GM21717 (cell line): ENCODE measurements at regions not wholly inside any gene's neighbourhood (a gene's known extent, or its start where the extent isn't known, plus 50 kb on each side); places are given as distances from the start of the nearest gene placed in this dataset.
A peak's percentile ranks its signal among the peaks of the same experiment; 100 is the strongest.
"Not testable (repeated sequence)": the region's sequence is repeated elsewhere in the genome, so short reads cannot be mapped to it uniquely, and the experiment has no call there.

Experiments
- ATAC-seq: cut with Tn5 transposase; IDR thresholded peaks from one replicate; pipeline ENCODE4 v1.9.1; 2021; ENCODE audit warnings: mild to moderate bottlenecking, moderate library complexity; ENCODE audit not compliant: unreplicated experiment

GRCh38 chr6:104676679-104677078 lies 183.0 kb downstream of the HACE1 start:
- not testable (repeated sequence) for ATAC-seq

GRCh38 chr6:104675161-104675560 lies 184.6 kb downstream of the HACE1 start:
- ATAC-seq, result not testable (repeated sequence)

- ATAC-seq, result not testable (repeated sequence)
Measured at GRCh38 chr6:104673078-104673477, 186.6 kb downstream of the HACE1 start.

- ATAC-seq, result not testable (repeated sequence)
Measured at GRCh38 chr6:104671591-104671891, 188.2 kb downstream of the HACE1 start.

- not testable (repeated sequence) for ATAC-seq
Measured at GRCh38 chr6:104670834-104671590, 188.7 kb downstream of the HACE1 start.

- no peak for ATAC-seq
Measured at GRCh38 chr6:104669483-104669882, 190.2 kb downstream of the HACE1 start.

GRCh38 chr6:104656235-104656634 lies 203.5 kb downstream of the HACE1 start:
- no peak for ATAC-seq

- ATAC-seq, result no peak
Measured at GRCh38 chr6:104653781-104654180, 205.9 kb downstream of the HACE1 start.

GRCh38 chr6:104648347-104648746 lies 211.4 kb downstream of the HACE1 start:
- no peak for ATAC-seq

GRCh38 chr6:104644848-104645247 lies 214.9 kb downstream of the HACE1 start:
- ATAC-seq, result no peak

- no peak for ATAC-seq
Measured at GRCh38 chr6:104642871-104643270, 216.8 kb downstream of the HACE1 start.

GRCh38 chr6:104640761-104641160 lies 219.0 kb downstream of the HACE1 start:
- ATAC-seq, result no peak

GRCh38 chr6:104640150-104640700 lies 219.5 kb downstream of the HACE1 start:
- ATAC-seq, result no peak

- peak; percentile 95 for ATAC-seq
Measured at GRCh38 chr6:104639668-104640067, 220.1 kb downstream of the HACE1 start.

- ATAC-seq, result no peak
Measured at GRCh38 chr6:104638841-104639290, 220.9 kb downstream of the HACE1 start.

GRCh38 chr6:104633125-104633524 lies 226.6 kb downstream of the HACE1 start:
- no peak for ATAC-seq

GRCh38 chr6:104632588-104632987 lies 227.1 kb downstream of the HACE1 start:
- ATAC-seq, result no peak

GRCh38 chr6:104630955-104631354 lies 228.8 kb downstream of the HACE1 start:
- ATAC-seq, result no peak

- no peak for ATAC-seq
Measured at GRCh38 chr6:104630522-104630921, 229.2 kb downstream of the HACE1 start.

GRCh38 chr6:104629826-104630225 lies 229.9 kb downstream of the HACE1 start:
- no peak for ATAC-seq

- no peak for ATAC-seq
Measured at GRCh38 chr6:104625536-104625935, 234.2 kb downstream of the HACE1 start.

GRCh38 chr6:104623052-104623690 lies 236.5 kb downstream of the HACE1 start:
- ATAC-seq, result no peak
